Chondrocyte (in vitro differentiated cells): ENCODE measurements at regions not wholly inside any gene's neighbourhood (a gene's known extent, or its start where the extent isn't known, plus 50 kb on each side); places are given as distances from the start of the nearest gene placed in this dataset.
"Not testable (repeated sequence)": the region's sequence is repeated elsewhere in the genome, so short reads cannot be mapped to it uniquely, and the experiment has no call there.

ENCODE experiments used
- DNase-seq: peaks from one replicate; pipeline ENCODE4 v3.0.0; 2021; ENCODE audit warnings: mixed read lengths, low spot score
- H3K27ac Mint-ChIP-seq: one replicate; pipeline ENCODE4 v1.8.0; 2021; ENCODE audit warnings: mild to moderate bottlenecking, moderate library complexity, mixed read lengths; ENCODE audit not compliant: unreplicated experiment
- H3K27me3 Mint-ChIP-seq: 2 replicates; pipeline ENCODE4 v1.8.0; 2021; ENCODE audit warnings: low read depth, mixed read lengths
- H3K36me3 Mint-ChIP-seq: 2 replicates; pipeline ENCODE4 v1.8.0; 2021; ENCODE audit warnings: low read depth, mixed read lengths
- H3K4me1 Mint-ChIP-seq: 2 replicates; pipeline ENCODE4 v1.8.0; 2021; ENCODE audit warnings: low read depth, mild to moderate bottlenecking, mixed read lengths
- H3K4me3 Mint-ChIP-seq: one replicate; pipeline ENCODE4 v1.8.0; 2021; ENCODE audit warnings: mild to moderate bottlenecking, moderate library complexity, mixed read lengths; ENCODE audit not compliant: unreplicated experiment
- H3K9me3 Mint-ChIP-seq: 2 replicates; pipeline ENCODE4 v1.8.0; 2021; ENCODE audit warnings: low read depth, mixed read lengths
- TF ChIP-seq, protein P1 (sequence below): fragments of 200-600 bp; sonication (generic); IDR thresholded peaks from 2 replicates; pipeline ENCODE4 v1.5.0; 2021; ENCODE audit warnings: antibody characterized with exemption, mild to moderate bottlenecking, moderate library complexity

DNA sequence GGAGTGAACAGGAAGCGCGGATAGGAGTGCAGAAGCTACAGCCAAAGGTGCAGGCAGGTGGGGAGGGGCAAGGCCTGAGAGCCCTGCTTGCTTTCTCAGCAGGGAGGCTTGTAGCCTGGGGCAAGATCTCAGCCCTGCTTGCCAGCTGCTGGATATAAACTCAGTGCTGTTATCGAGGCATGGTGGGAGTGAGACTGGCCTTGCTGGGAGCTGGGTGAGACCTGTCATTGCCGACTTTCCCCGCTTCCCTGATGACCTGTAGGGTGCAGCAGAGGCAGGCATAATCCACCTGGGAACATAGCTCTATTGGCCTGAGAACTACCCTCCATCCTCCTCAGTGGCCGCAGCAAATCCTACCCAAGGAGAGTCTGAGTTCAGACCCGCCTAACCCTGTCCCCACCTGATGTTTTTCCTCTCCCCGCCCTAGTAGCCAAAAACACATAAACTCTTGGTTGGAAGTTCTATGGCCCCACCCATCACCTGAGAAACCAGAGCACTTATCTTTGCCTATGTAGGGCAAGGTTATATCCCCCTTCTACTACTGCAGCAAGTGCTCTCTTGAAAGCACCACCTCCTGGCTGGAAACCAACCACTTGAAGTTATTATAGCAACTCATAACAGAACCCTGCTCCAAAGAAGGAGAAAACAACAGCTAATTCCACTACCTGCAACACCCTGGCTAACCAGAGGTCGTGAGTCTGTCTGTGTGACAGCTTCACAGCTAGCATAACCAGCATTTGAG lies 80.7 kb downstream of the FHIP1A start:
- no peaks in the 10 kb centered on the region for H3K27me3 Mint-ChIP-seq
- no peak overlapping the region for H3K4me3 Mint-ChIP-seq
- H3K36me3 Mint-ChIP-seq = peaks cover 8% of the 10 kb centered on the region
- peaks cover 38% of the 10 kb centered on the region for H3K4me1 Mint-ChIP-seq
- peaks cover 29% of the 10 kb centered on the region for H3K9me3 Mint-ChIP-seq
- DNase-seq = no peak
- TF ChIP-seq, protein P1, sequence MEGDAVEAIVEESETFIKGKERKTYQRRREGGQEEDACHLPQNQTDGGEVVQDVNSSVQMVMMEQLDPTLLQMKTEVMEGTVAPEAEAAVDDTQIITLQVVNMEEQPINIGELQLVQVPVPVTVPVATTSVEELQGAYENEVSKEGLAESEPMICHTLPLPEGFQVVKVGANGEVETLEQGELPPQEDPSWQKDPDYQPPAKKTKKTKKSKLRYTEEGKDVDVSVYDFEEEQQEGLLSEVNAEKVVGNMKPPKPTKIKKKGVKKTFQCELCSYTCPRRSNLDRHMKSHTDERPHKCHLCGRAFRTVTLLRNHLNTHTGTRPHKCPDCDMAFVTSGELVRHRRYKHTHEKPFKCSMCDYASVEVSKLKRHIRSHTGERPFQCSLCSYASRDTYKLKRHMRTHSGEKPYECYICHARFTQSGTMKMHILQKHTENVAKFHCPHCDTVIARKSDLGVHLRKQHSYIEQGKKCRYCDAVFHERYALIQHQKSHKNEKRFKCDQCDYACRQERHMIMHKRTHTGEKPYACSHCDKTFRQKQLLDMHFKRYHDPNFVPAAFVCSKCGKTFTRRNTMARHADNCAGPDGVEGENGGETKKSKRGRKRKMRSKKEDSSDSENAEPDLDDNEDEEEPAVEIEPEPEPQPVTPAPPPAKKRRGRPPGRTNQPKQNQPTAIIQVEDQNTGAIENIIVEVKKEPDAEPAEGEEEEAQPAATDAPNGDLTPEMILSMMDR = no peak
- no peak overlapping the region for H3K27ac Mint-ChIP-seq

GRCh38 chr4:151495612-151496011 lies 86.6 kb downstream of the FHIP1A start:
- not testable (repeated sequence) for DNase-seq, H3K27me3 Mint-ChIP-seq, H3K4me3 Mint-ChIP-seq, H3K4me1 Mint-ChIP-seq, H3K36me3 Mint-ChIP-seq, H3K27ac Mint-ChIP-seq
- peaks cover 35% of the 10 kb centered on the region for H3K9me3 Mint-ChIP-seq

GRCh38 chr4:151511548-151511947 lies 102.6 kb downstream of the FHIP1A start:
- not testable (repeated sequence) for H3K27ac Mint-ChIP-seq, H3K4me3 Mint-ChIP-seq

DNA sequence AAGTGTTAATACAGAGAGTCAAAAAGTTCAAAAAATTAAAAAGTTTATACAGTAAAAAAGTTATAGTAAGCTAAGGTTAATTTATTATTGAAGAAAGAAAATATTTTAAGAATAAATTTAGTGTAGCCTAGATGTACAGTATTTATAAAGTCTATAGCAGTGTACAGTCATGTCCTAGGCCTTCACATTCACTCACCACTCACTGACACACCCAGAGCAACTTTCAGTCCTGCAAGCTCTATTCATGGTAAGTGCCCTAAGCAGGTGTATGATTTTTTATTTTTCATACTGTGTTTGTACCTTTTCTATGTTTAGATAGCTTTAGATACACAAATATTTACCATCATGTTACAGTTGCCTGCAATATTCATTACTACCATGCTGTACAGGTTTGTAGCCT lies 108.9 kb downstream of the FHIP1A start:
- H3K36me3 Mint-ChIP-seq = peaks cover 1% of the 10 kb centered on the region
- H3K27me3 Mint-ChIP-seq = no peaks in the 10 kb centered on the region
- no peaks in the 10 kb centered on the region for H3K4me1 Mint-ChIP-seq
- no peak overlapping the region for H3K4me3 Mint-ChIP-seq
- no peak for DNase-seq
- no peaks in the 10 kb centered on the region for H3K9me3 Mint-ChIP-seq
- no peak overlapping the region for H3K27ac Mint-ChIP-seq
- TF ChIP-seq, protein P1 = no peak

More at GRCh38 chr4:151511548-151511947, 102.6 kb downstream of the FHIP1A start:
- H3K9me3 Mint-ChIP-seq, DNase-seq, H3K27me3 Mint-ChIP-seq, H3K4me1 Mint-ChIP-seq, H3K36me3 Mint-ChIP-seq: not testable (repeated sequence)

GRCh38 chr4:151518359-151518758 lies 109.4 kb downstream of the FHIP1A start:
- no peaks in the 10 kb centered on the region for H3K27me3 Mint-ChIP-seq
- H3K9me3 Mint-ChIP-seq = no peaks in the 10 kb centered on the region
- H3K4me1 Mint-ChIP-seq = no peaks in the 10 kb centered on the region
- peaks cover 1% of the 10 kb centered on the region for H3K36me3 Mint-ChIP-seq
- TF ChIP-seq, protein P1 = no peak
- no peak overlapping the region for H3K4me3 Mint-ChIP-seq
- no peak overlapping the region for H3K27ac Mint-ChIP-seq
- no peak for DNase-seq

DNA sequence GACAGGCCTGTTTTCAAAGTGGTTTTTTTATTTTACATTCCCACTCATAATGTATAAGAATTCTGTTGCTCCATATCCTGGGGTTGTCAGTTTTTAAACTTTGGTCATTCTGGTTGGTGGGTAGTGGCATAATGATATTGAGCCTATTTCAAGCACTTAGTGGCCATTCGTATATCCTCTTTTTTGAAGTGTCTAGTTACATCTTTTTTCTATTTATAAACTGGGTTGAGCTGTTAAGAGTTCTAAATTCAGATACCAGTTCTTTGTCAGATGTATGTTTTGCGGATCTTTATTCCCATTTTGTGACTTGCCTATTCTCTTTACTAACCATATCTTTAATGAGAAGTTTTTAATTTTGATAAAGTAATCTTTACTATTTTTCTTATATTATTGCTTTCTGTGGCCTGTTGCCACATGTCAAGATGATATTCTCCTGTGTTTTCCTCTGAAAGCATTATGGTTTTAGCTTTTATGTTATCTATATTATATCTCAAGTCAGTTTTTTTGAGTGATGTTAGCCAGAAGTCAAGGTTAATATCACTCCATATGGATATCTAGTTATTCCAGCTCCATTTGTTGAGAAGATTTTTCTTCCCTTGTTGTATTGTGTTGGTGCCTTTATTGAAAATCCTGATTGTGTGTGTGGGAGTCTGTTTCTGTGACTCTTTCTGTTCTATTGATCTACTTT lies 110.9 kb downstream of the FHIP1A start:
- no peaks in the 10 kb centered on the region for H3K9me3 Mint-ChIP-seq
- TF ChIP-seq, protein P1 = no peak
- no peaks in the 10 kb centered on the region for H3K27me3 Mint-ChIP-seq
- H3K4me1 Mint-ChIP-seq = no peaks in the 10 kb centered on the region
- no peak overlapping the region for H3K4me3 Mint-ChIP-seq
- H3K36me3 Mint-ChIP-seq = no peaks in the 10 kb centered on the region
- no peak overlapping the region for H3K27ac Mint-ChIP-seq
- DNase-seq = no peak
